DOHH2 (cell line): ENCODE measurements at regions not wholly inside any gene's neighbourhood (a gene's known extent, or its start where the extent isn't known, plus 50 kb on each side); places are given as distances from the start of the nearest gene placed in this dataset.

ENCODE experiments used
- H3F3A ChIP-seq: fragments of 200-600 bp; sonication (generic), shearing (Covaris generic); 2 replicates; pipeline ENCODE4 v1.6.0; 2016; ENCODE audit warnings: antibody characterized with exemption, mild to moderate bottlenecking; ENCODE audit not compliant: control insufficient read depth, insufficient read depth
- H3K27ac ChIP-seq: fragments of 200-600 bp; sonication (generic); 2 replicates; pipeline ENCODE4 v1.5.1; 2014; ENCODE audit warnings: low read depth, mild to moderate bottlenecking, low read length, moderate library complexity
- H3K27me3 ChIP-seq: fragments of 200-600 bp; sonication (generic); 2 replicates; pipeline ENCODE4 v1.6.1; 2014; ENCODE audit warnings: mild to moderate bottlenecking, low read length, mixed read lengths; ENCODE audit not compliant: control insufficient read depth
- H3K36me3 ChIP-seq: fragments of 200-600 bp; sonication (generic); 2 replicates; pipeline ENCODE4 v1.6.1; 2014; ENCODE audit warnings: mild to moderate bottlenecking, low read length, moderate library complexity, mixed read lengths; ENCODE audit not compliant: control insufficient read depth
- H3K4me1 ChIP-seq: fragments of 200-600 bp; sonication (generic); 2 replicates; pipeline ENCODE4 v1.6.1; 2014; ENCODE audit warnings: mild to moderate bottlenecking, low read length, mixed read lengths; ENCODE audit not compliant: control insufficient read depth
- H3K4me2 ChIP-seq: fragments of 200-600 bp; sonication (generic); 2 replicates; pipeline ENCODE4 v1.6.0; 2014; ENCODE audit warnings: mild to moderate bottlenecking, low read length, moderate library complexity
- H3K4me3 ChIP-seq: fragments of 200-600 bp; sonication (generic); 2 replicates; pipeline ENCODE4 v1.5.1; 2014; ENCODE audit warnings: mild to moderate bottlenecking, low read length, mixed read lengths
- H3K79me2 ChIP-seq: fragments of 200-600 bp; sonication (generic); 2 replicates; pipeline ENCODE4 v1.6.1; 2014; ENCODE audit warnings: mild to moderate bottlenecking, low read length, mixed read lengths; ENCODE audit not compliant: control insufficient read depth
- H3K9me2 ChIP-seq: fragments of 200-600 bp; sonication (generic); replicated peaks from 2 replicates; pipeline ENCODE4 v1.6.1; 2014; ENCODE audit warnings: mild to moderate bottlenecking, low read length, mixed read lengths; ENCODE audit not compliant: control insufficient read depth
- H3K9me3 ChIP-seq: fragments of 200-600 bp; sonication (generic); 2 replicates; pipeline ENCODE4 v1.6.1; 2014; ENCODE audit warnings: antibody characterized with exemption, low read length, mixed read lengths; ENCODE audit not compliant: control insufficient read depth, insufficient read depth
- H4K20me1 ChIP-seq: fragments of 200-600 bp; sonication (generic); 2 replicates; pipeline ENCODE4 v1.6.0; 2014; ENCODE audit warnings: low read depth, mild to moderate bottlenecking, antibody characterized with exemption, low read length, moderate library complexity; ENCODE audit not compliant: control insufficient read depth, insufficient read depth
- CTCF ChIP-seq: fragments of 200-600 bp; sonication (generic); IDR thresholded peaks from one replicate; pipeline ENCODE4 v1.5.1; 2014; ENCODE audit warnings: antibody characterized with exemption, mild to moderate bottlenecking, low read depth, low read length; ENCODE audit not compliant: poor library complexity, severe bottlenecking
- EZH2phosphoT487 ChIP-seq: fragments of 200-600 bp; sonication (generic); IDR thresholded peaks from 2 replicates; pipeline ENCODE4 v1.6.1; 2017; ENCODE audit warnings: borderline replicate concordance, mild to moderate bottlenecking, antibody characterized with exemption, low read length, moderate library complexity, mixed read lengths

DNA sequence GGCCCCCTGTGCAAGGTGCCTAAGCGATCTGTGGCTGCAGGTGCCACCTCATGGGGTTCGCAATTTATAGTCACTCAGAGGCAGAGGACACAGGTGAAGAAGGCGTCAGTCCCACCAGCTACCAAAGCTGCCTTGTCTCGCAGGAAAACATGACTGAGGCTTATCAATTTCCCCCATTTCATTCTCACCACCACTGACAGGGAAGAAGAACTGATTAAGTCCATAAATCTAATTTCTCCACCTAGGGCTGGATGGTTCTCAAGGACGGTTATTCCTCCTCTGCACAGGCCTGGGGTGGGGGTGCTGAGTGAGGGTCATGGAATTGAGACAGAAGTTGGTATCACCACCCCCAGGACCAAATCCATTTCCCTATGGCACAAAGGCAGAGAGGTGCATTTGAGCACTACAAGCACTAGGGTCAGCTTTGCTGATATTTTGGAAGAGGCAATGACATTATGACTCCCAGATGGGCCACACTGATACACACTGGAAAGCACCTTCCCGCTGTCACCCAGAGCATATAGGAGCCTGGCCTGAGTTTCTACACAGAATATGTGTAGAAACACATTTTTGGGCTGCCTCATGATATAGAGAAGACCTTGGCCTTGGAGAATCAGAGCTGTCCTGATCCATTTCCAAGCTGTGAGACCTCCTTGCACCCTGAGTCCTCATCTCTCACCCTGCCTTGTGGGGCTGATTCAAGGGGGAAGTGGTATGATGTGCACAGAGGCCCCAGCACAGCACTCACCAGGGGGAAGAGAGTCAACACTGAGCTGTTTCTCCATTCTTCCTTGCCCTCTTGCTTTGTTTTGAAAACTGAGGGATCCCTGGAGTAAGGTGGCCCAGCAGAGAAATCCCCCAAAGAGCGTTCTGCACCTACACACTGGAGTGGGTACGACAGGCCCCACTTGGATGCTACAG is 59.4 kb downstream of the PITPNM2 start:
- H3K79me2 ChIP-seq = no peaks in the 10 kb centered on the region
- no peak for TF ChIP-seq EZH2phosphoT487
- no peak for TF ChIP-seq CTCF
- H3K27ac ChIP-seq = no peak overlapping the region
- H3K4me2 ChIP-seq = no peak overlapping the region
- H3K27me3 ChIP-seq = no peaks in the 10 kb centered on the region
- no peaks in the 10 kb centered on the region for H3K9me2 ChIP-seq
- H3F3A ChIP-seq = no peaks in the 10 kb centered on the region
- peaks cover 7% of the 10 kb centered on the region for H3K4me1 ChIP-seq
- no peaks in the 10 kb centered on the region for H3K9me3 ChIP-seq
- H3K36me3 ChIP-seq = no peaks in the 10 kb centered on the region
- no peaks in the 10 kb centered on the region for H4K20me1 ChIP-seq
- H3K4me3 ChIP-seq = no peak overlapping the region

GRCh38 chr12:123089631-123090353 is 61.1 kb downstream of the PITPNM2 start:
- no peaks in the 10 kb centered on the region for H3K9me2 ChIP-seq
- no peaks in the 10 kb centered on the region for H4K20me1 ChIP-seq
- H3K27ac ChIP-seq = no peak overlapping the region
- H3K27me3 ChIP-seq = no peaks in the 10 kb centered on the region
- no peaks in the 10 kb centered on the region for H3K79me2 ChIP-seq
- peaks cover 14% of the 10 kb centered on the region for H3K4me1 ChIP-seq
- TF ChIP-seq CTCF = no peak
- TF ChIP-seq EZH2phosphoT487 = no peak
- no peak overlapping the region for H3K4me2 ChIP-seq
- no peaks in the 10 kb centered on the region for H3F3A ChIP-seq
- no peak overlapping the region for H3K4me3 ChIP-seq
- H3K36me3 ChIP-seq = no peaks in the 10 kb centered on the region
- no peaks in the 10 kb centered on the region for H3K9me3 ChIP-seq

DNA sequence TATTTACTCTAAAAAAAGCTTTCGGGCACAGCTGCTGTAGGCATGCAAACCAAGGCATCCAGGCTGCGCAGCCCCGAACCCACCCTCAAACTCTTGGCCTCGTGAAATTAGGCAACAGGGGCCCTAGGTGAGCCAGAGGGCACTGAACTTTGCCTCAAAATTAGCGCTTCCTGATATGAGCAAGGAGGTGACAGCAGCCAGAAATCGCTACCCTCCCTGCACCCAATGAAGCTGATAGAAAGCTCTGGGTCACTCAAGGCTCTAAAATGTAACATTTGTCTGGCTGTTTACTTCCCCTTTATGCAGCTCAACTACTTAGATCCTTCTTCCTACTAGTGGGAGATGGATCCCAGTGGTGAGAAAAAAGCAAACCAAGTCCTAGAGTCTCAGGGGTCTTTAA is 61.8 kb downstream of the PITPNM2 start:
- no peaks in the 10 kb centered on the region for H4K20me1 ChIP-seq
- H3K36me3 ChIP-seq = no peaks in the 10 kb centered on the region
- H3K27ac ChIP-seq = no peak overlapping the region
- no peak overlapping the region for H3K4me3 ChIP-seq
- peaks cover 21% of the 10 kb centered on the region for H3K4me1 ChIP-seq
- no peak for TF ChIP-seq EZH2phosphoT487
- H3F3A ChIP-seq = no peaks in the 10 kb centered on the region
- no peaks in the 10 kb centered on the region for H3K27me3 ChIP-seq
- no peaks in the 10 kb centered on the region for H3K79me2 ChIP-seq
- H3K4me2 ChIP-seq = no peak overlapping the region
- H3K9me3 ChIP-seq = no peaks in the 10 kb centered on the region
- no peaks in the 10 kb centered on the region for H3K9me2 ChIP-seq
